H1 (cell line): ENCODE measurements at regions not wholly inside any gene's neighbourhood (a gene's known extent, or its start where the extent isn't known, plus 50 kb on each side); places are given as distances from the start of the nearest gene placed in this dataset.

Source experiments
- CTCF ChIA-PET: fragments of 300-600 bp; sonication (Branson Sonifier 250); formaldehyde crosslinking; loops from one replicate; lab custom pipeline; 2021; ENCODE audit not compliant: partially characterized antibody; lab: Charles Lee
- POLR2A ChIA-PET: fragments of 300-600 bp; sonication (Branson Sonifier 250); formaldehyde crosslinking; loops from one replicate; lab custom pipeline; 2021; ENCODE audit warnings: inconsistent platforms; ENCODE audit not compliant: partially characterized antibody; lab: Charles Lee
- DNase-seq, 2 experiments: peaks; one replicate each; pipeline versions ENCODE4 v3.0.0 to v3.0.0-alpha.2; 2010 to 2022; ENCODE audit warnings: low spot score in 2 of 2, low read depth in 1 of 2, mixed read lengths in 1 of 2
- FAIRE-seq: peaks from 2 replicates; lab custom pipeline; 2011; peaks lifted over from hg19 to GRCh38; lab: Jason Lieb, UNC
- H2AFZ ChIP-seq: 2 replicates; pipeline ENCODE4 v1.8.1; 2012; ENCODE audit warnings: low read length, inconsistent platforms
- H2AK5ac ChIP-seq: 2 replicates; pipeline ENCODE4 v1.6.1; 2013; ENCODE audit warnings: low read depth, low read length
- H2BK120ac ChIP-seq: replicated peaks from 2 replicates; pipeline ENCODE3; 2013; ENCODE audit warnings: low read depth, low read length, inconsistent platforms
- H2BK12ac ChIP-seq: 2 replicates; pipeline ENCODE4 v1.6.1; 2013; ENCODE audit warnings: low read depth, low read length
- H2BK15ac ChIP-seq: 2 replicates; pipeline ENCODE4 v1.6.1; 2013; ENCODE audit warnings: low read length
- H2BK20ac ChIP-seq: 2 replicates; pipeline ENCODE4 v1.6.1; 2013; ENCODE audit warnings: low read length
- H2BK5ac ChIP-seq: 2 replicates; pipeline ENCODE4 v1.6.1; 2013; ENCODE audit warnings: low read depth, low read length
- H3K14ac ChIP-seq: 2 replicates; pipeline ENCODE4 v1.6.1; 2013; ENCODE audit warnings: inconsistent platforms; ENCODE audit not compliant: insufficient read length
- H3K18ac ChIP-seq: 2 replicates; pipeline ENCODE4 v1.6.1; 2013; ENCODE audit warnings: low read length; ENCODE audit errors: extremely low read depth
- H3K23ac ChIP-seq: 2 replicates; pipeline ENCODE4 v1.6.1; 2013; ENCODE audit warnings: inconsistent platforms; ENCODE audit not compliant: insufficient read length
- H3K23me2 ChIP-seq: 2 replicates; pipeline ENCODE4 v1.6.1; 2013; ENCODE audit warnings: low read depth, low read length
- H3K27ac ChIP-seq: 2 replicates; pipeline ENCODE4 v1.6.1; 2011; ENCODE audit warnings: low read depth, low read length, inconsistent platforms
- H3K27me3 ChIP-seq, 4 experiments: replicated peaks in 1 of 4; 1 replicate in 1 of 4; 2 replicates in 3 of 4; pipeline versions ENCODE4 v1.6.1 to v1.8.1; 2011 to 2013; ENCODE audit warnings: low read length in 3 of 4, mild to moderate bottlenecking in 3 of 4, inconsistent platforms in 2 of 4, mixed read lengths in 2 of 4, moderate library complexity in 1 of 4; ENCODE audit not compliant: control insufficient read depth in 3 of 4, insufficient read depth in 3 of 4; ENCODE audit errors: extremely low read depth in 1 of 4
- H3K36me3 ChIP-seq, 4 experiments: 2 replicates each; pipeline versions ENCODE4 v1.6.1 to v1.8.1; 2011 to 2013; ENCODE audit warnings: mild to moderate bottlenecking in 4 of 4, low read length in 3 of 4, moderate library complexity in 2 of 4, control low read depth in 1 of 4, inconsistent platforms in 1 of 4; ENCODE audit not compliant: insufficient read depth in 4 of 4, control insufficient read depth in 2 of 4
- H3K4ac ChIP-seq: replicated peaks from 2 replicates; pipeline ENCODE3; 2013; ENCODE audit warnings: low read length, low read depth, mixed read lengths, inconsistent platforms; ENCODE audit not compliant: insufficient read length
- H3K4me1 ChIP-seq, 4 experiments: replicated peaks in 1 of 4; 1 replicate in 1 of 4; 2 replicates in 3 of 4; pipeline versions ENCODE4 v1.6.1 to v1.8.1; 2011 to 2013; ENCODE audit warnings: low read length in 3 of 4, inconsistent platforms in 2 of 4, mixed read lengths in 1 of 4; ENCODE audit not compliant: insufficient read depth in 4 of 4, control insufficient read depth in 3 of 4
- H3K4me2 ChIP-seq, 2 experiments: 2 replicates each; pipeline versions ENCODE4 v1.6.1 to v1.8.1; 2011 to 2013; ENCODE audit warnings: low read depth in 2 of 2, low read length in 2 of 2, control low read depth in 1 of 2, inconsistent platforms in 1 of 2, mild to moderate bottlenecking in 1 of 2; ENCODE audit not compliant: insufficient read depth in 1 of 2
- H3K4me3 ChIP-seq, 4 experiments: fragments of 200-600, 300-600 bp in 1 of 4; sonication (generic), shearing (Covaris generic), sonication (Bioruptor Twin) in 1 of 4; 2 replicates each; pipeline versions ENCODE4 v1.5.1 to v1.8.1; 2011 to 2016; ENCODE audit warnings: low read length in 4 of 4, low read depth in 3 of 4, control low read depth in 2 of 4, inconsistent platforms in 2 of 4, mild to moderate bottlenecking in 2 of 4, mixed read lengths in 1 of 4, moderate library complexity in 1 of 4; ENCODE audit not compliant: insufficient read depth in 2 of 4; ENCODE audit errors: extremely low read depth in 1 of 4
- H3K56ac ChIP-seq: replicated peaks from 2 replicates; pipeline ENCODE3; 2013; ENCODE audit warnings: low read depth, mild to moderate bottlenecking, mixed read lengths, low read length, inconsistent platforms; ENCODE audit not compliant: insufficient read length
- H3K79me1 ChIP-seq: 2 replicates; pipeline ENCODE4 v1.6.1; 2013; ENCODE audit warnings: low read depth, low read length, control low read depth
- H3K79me2 ChIP-seq, 2 experiments: 2 replicates each; pipeline versions ENCODE4 v1.6.1 to v1.8.1; 2012 to 2013; ENCODE audit warnings: low read length in 2 of 2, mild to moderate bottlenecking in 2 of 2, inconsistent platforms in 1 of 2; ENCODE audit not compliant: insufficient read depth in 2 of 2, control insufficient read depth in 1 of 2
- H3K9ac ChIP-seq, 4 experiments: replicated peaks in 1 of 4; 1 replicate in 1 of 4; 2 replicates in 3 of 4; pipeline versions ENCODE4 v1.6.1 to v1.8.1; 2011 to 2013; ENCODE audit warnings: low read depth in 3 of 4, low read length in 3 of 4, control low read depth in 2 of 4, mild to moderate bottlenecking in 2 of 4, moderate library complexity in 2 of 4, inconsistent platforms in 1 of 4; ENCODE audit errors: extremely low read depth in 1 of 4
- H3K9me3 ChIP-seq, 2 experiments: 2 replicates each; pipeline versions ENCODE4 v1.6.1 to v1.8.1; 2012 to 2013; ENCODE audit warnings: mild to moderate bottlenecking in 2 of 2, moderate library complexity in 2 of 2, control low read depth in 1 of 2, inconsistent platforms in 1 of 2, low read depth in 1 of 2, low read length in 1 of 2, mixed read lengths in 1 of 2; ENCODE audit not compliant: insufficient read depth in 2 of 2
- H4K20me1 ChIP-seq, 2 experiments: replicated peaks in 1 of 2; 2 replicates each; pipeline versions ENCODE3 to v1.8.1; 2011 to 2013; ENCODE audit warnings: inconsistent platforms in 2 of 2, low read length in 2 of 2, mild to moderate bottlenecking in 1 of 2; ENCODE audit not compliant: insufficient read depth in 2 of 2, control insufficient read depth in 1 of 2
- H4K5ac ChIP-seq: 2 replicates; pipeline ENCODE4 v1.6.1; 2013; ENCODE audit warnings: low read length, low read depth, mixed read lengths, inconsistent platforms; ENCODE audit not compliant: insufficient read length
- H4K8ac ChIP-seq: 2 replicates; pipeline ENCODE4 v1.8.0; 2013; ENCODE audit warnings: mild to moderate bottlenecking, moderate library complexity, low read length, inconsistent platforms; ENCODE audit not compliant: insufficient read depth; ENCODE audit errors: extremely low read depth
- H4K91ac ChIP-seq: replicated peaks from 2 replicates; pipeline ENCODE3; 2013; ENCODE audit warnings: low read length, mixed read lengths, inconsistent platforms; ENCODE audit not compliant: insufficient read length
- BCL11A ChIP-seq, 2 experiments: IDR thresholded peaks; one replicate each; pipeline ENCODE4 v1.6.1; 2011; ENCODE audit warnings: low read depth in 2 of 2, low read length in 2 of 2, mild to moderate bottlenecking in 2 of 2
- CHD1 ChIP-seq: IDR thresholded peaks from 2 replicates; pipeline ENCODE4 v1.6.1; 2012; ENCODE audit warnings: low read depth, low read length, improper control_type of control experiment
- EZH2 ChIP-seq: fragments of 200-600 bp; sonication (generic); IDR thresholded peaks from 2 replicates; pipeline ENCODE4 v1.7.1; 2012; ENCODE audit warnings: low read depth, mild to moderate bottlenecking, moderate library complexity, low read length, inconsistent platforms; ENCODE audit not compliant: severe bottlenecking
- JUND ChIP-seq: IDR thresholded peaks from 2 replicates; pipeline ENCODE4 v1.6.1; 2011; ENCODE audit warnings: mild to moderate bottlenecking, improper control_type of control experiment, low read length
- KDM1A ChIP-seq: fragments of 200-600, 300-600 bp; sonication (generic); IDR thresholded peaks from 2 replicates; pipeline ENCODE4 v1.7.1; 2016; ENCODE audit warnings: mild to moderate bottlenecking, low read length, borderline replicate concordance
- NRF1 ChIP-seq: IDR thresholded peaks from 2 replicates; pipeline ENCODE4 v1.6.1; 2011; ENCODE audit warnings: mild to moderate bottlenecking, low read depth, low read length, improper control_type of control experiment
- SP1 ChIP-seq: IDR thresholded peaks from 2 replicates; pipeline ENCODE4 v1.6.1; 2011; ENCODE audit warnings: low read depth, low read length
- SP2 ChIP-seq: IDR thresholded peaks from 2 replicates; pipeline ENCODE4 v1.6.1; 2012; ENCODE audit warnings: mild to moderate bottlenecking, low read length, inconsistent platforms
- SUZ12 ChIP-seq: fragments of 200-600 bp; sonication (generic); IDR thresholded peaks from 2 replicates; pipeline ENCODE4 v1.6.1; 2012; ENCODE audit warnings: mild to moderate bottlenecking, inconsistent platforms, low read length, moderate library complexity, mixed read lengths
- USF2 ChIP-seq: IDR thresholded peaks from 2 replicates; pipeline ENCODE4 v1.6.1; 2011; ENCODE audit warnings: low read length, improper control_type of control experiment
- ZNF274 ChIP-seq: IDR thresholded peaks from 2 replicates; pipeline ENCODE4 v1.7.0; 2012; ENCODE audit warnings: low read length, borderline replicate concordance; ENCODE audit errors: extremely low read depth
- WGBS, 2 experiments: shearing (Covaris generic) in 1 of 2; methylation state at CpG; one replicate each; pipeline versions ENCODE4 v1.1.6 to v1.1.7; 2013 to 2015; ENCODE audit warnings: low lambda C conversion rate in 2 of 2, mixed read lengths in 2 of 2, inconsistent platforms in 1 of 2, low coverage in 1 of 2, missing lambda C conversion rate in 1 of 2; ENCODE audit not compliant: insufficient replicate concordance in 2 of 2, insufficient coverage in 1 of 2, insufficient read length in 1 of 2; ENCODE audit errors: extremely low coverage in 1 of 2, missing lambda C conversion rate in 1 of 2; 5-methylcytosine and 5-hydroxymethylcytosine counted together

- H3K14ac ChIP-seq, result no peak overlapping the region
- ChIA-PET CTCF (interaction anchor here (0.6 to 2.4 kb wide), 3 partner anchors 10 to 377 kb away, joined by 3 to 5 read pairs (median 4); no protein-coding TSS in a partner anchor), POLR2A (no interaction called here)
- no peak overlapping the region for H3K4ac ChIP-seq
- no peak overlapping the region for H4K91ac ChIP-seq
- no peaks in the 10 kb centered on the region; a peak in 1 of 7 replicates for H3K4me1 ChIP-seq
- H3K56ac ChIP-seq, result no peak overlapping the region
- no peaks in the 10 kb centered on the region for H3K23me2 ChIP-seq
- DNase-seq, result no peak
- H2BK5ac ChIP-seq, result no peak overlapping the region
- FAIRE-seq, result no peak
- no peak overlapping the region for H3K4me2 ChIP-seq
- no peak overlapping the region for H3K27ac ChIP-seq
- 96% methylated on average over 6 of the region's 6 CpGs; no CpG with 5 or more reads in 1 of the 2 experiments for WGBS, 2 experiments
- no peaks in the 10 kb centered on the region for H3K79me2 ChIP-seq
- H4K5ac ChIP-seq, result no peak overlapping the region
- no peak overlapping the region for H3K9ac ChIP-seq
- H3K4me3 ChIP-seq, result no peak overlapping the region
- H3K18ac ChIP-seq, result no peak overlapping the region
- H3K23ac ChIP-seq, result no peak overlapping the region
- H3K36me3 ChIP-seq, result no peaks in the 10 kb centered on the region
- no peak overlapping the region for H2BK15ac ChIP-seq
- no peak overlapping the region for H4K8ac ChIP-seq
- no peak overlapping the region for H2BK20ac ChIP-seq
- no peaks in the 10 kb centered on the region for H3K79me1 ChIP-seq
- no peak overlapping the region for H2AK5ac ChIP-seq
- no peaks in the 10 kb centered on the region for H4K20me1 ChIP-seq
- H2BK120ac ChIP-seq, result no peak overlapping the region
- H2BK12ac ChIP-seq, result no peak overlapping the region
- H3K9me3 ChIP-seq, result no peaks in the 10 kb centered on the region
- H3K27me3 ChIP-seq, result no peaks in the 10 kb centered on the region
- H2AFZ ChIP-seq, result peak overlapping the region; percentile 71; the same call in 1 of the 2 replicates
- no peak for TF ChIP-seq EZH2
- TF ChIP-seq SP2, result no peak
- TF ChIP-seq USF2, result no peak
- no peak for TF ChIP-seq JUND
- no peak for TF ChIP-seq KDM1A
- TF ChIP-seq BCL11A (IDR thresholded peaks at IDR 0.05; ENCODE audit: low read depth in 2 of 2, low read length in 2 of 2), result no peak
- no peak for TF ChIP-seq CHD1
- no peak for TF ChIP-seq SP1
- TF ChIP-seq NRF1, result no peak
- no peak for TF ChIP-seq ZNF274
- no peak for TF ChIP-seq SUZ12
Observed at GRCh38 chr1:195954848-195955247, 653.4 kb downstream of the KCNT2 start.
